Caco-2 (cell line): ENCODE measurements at regions not wholly inside any gene's neighbourhood (a gene's known extent, or its start where the extent isn't known, plus 50 kb on each side); places are given as distances from the start of the nearest gene placed in this dataset.

Experiments
- BruUV-seq: library from RNA; stranded (reverse); fragments of 400-500 nt; replicated peaks from 2 replicates; lab custom pipeline; 2021; lab: Mats Ljungman, UMichigan
- CTCF ChIA-PET: fragments of 300-600 bp; sonication (Branson Sonifier 250); formaldehyde crosslinking; loops from one replicate; lab custom pipeline; 2022; ENCODE audit warnings: antibody characterized with exemption; lab: Charles Lee
- POLR2A ChIA-PET: fragments of 300-600 bp; sonication (Branson Sonifier 250); formaldehyde crosslinking; loops from one replicate; lab custom pipeline; 2022; ENCODE audit warnings: antibody characterized with exemption; lab: Charles Lee
- DNase-seq, 2 experiments: peaks; one replicate each; pipeline versions ENCODE4 v3.0.0 to v3.0.0-alpha.2; 2020 to 2022
- H3K27me3 ChIP-seq: replicated peaks from 2 replicates; pipeline ENCODE4 v1.6.0; 2011; ENCODE audit warnings: low read length; ENCODE audit not compliant: control insufficient read depth, insufficient read depth
- H3K36me3 ChIP-seq: 2 replicates; pipeline ENCODE4 v1.5.1; 2011; ENCODE audit warnings: low read length; ENCODE audit not compliant: control insufficient read depth, insufficient read depth
- H3K4me1 ChIP-seq: fragments of 250-450 bp; sonication (Bioruptor Pico); 2 replicates; pipeline ENCODE4 v1.5.1; 2020; ENCODE audit warnings: mild to moderate bottlenecking
- H3K4me3 ChIP-seq: 2 replicates; pipeline ENCODE4 v1.5.1; 2011; ENCODE audit warnings: low read depth, mild to moderate bottlenecking, control low read depth, low read length
- H3K9me3 ChIP-seq: fragments of 250-450 bp; sonication (Bioruptor Pico); 2 replicates; pipeline ENCODE4 v1.5.1; 2020; ENCODE audit warnings: mild to moderate bottlenecking, moderate library complexity
- H3K27ac Mint-ChIP-seq: one replicate; pipeline ENCODE4 v1.8.0; 2022; ENCODE audit warnings: mixed read lengths; ENCODE audit not compliant: unreplicated experiment
- H3K27me3 Mint-ChIP-seq: one replicate; pipeline ENCODE4 v1.8.0; 2022; ENCODE audit warnings: mixed read lengths; ENCODE audit not compliant: insufficient read depth, unreplicated experiment
- H3K36me3 Mint-ChIP-seq: one replicate; pipeline ENCODE4 v1.8.0; 2022; ENCODE audit warnings: mild to moderate bottlenecking, mixed read lengths; ENCODE audit not compliant: insufficient read depth, unreplicated experiment
- H3K4me1 Mint-ChIP-seq: one replicate; pipeline ENCODE4 v1.8.0; 2022; ENCODE audit warnings: low read depth, mixed read lengths; ENCODE audit not compliant: unreplicated experiment
- H3K4me3 Mint-ChIP-seq: one replicate; pipeline ENCODE4 v1.8.0; 2022; ENCODE audit warnings: mild to moderate bottlenecking, moderate library complexity, mixed read lengths; ENCODE audit not compliant: unreplicated experiment
- H3K9me3 Mint-ChIP-seq: one replicate; pipeline ENCODE4 v1.8.0; 2022; ENCODE audit warnings: mixed read lengths; ENCODE audit not compliant: unreplicated experiment
- CTCF ChIP-seq, 2 experiments: fragments of 200-600 bp in 1 of 2; IDR thresholded peaks; 1 replicate in 1 of 2; 2 replicates in 1 of 2; pipeline versions ENCODE4 v1.5.1 to v1.8.0; 2011 to 2022; ENCODE audit warnings: antibody characterized with exemption in 1 of 2, control low read depth in 1 of 2, inconsistent platforms in 1 of 2, low read depth in 1 of 2, low read length in 1 of 2, mild to moderate bottlenecking in 1 of 2, moderate library complexity in 1 of 2; ENCODE audit not compliant: insufficient read depth in 1 of 2, severe bottlenecking in 1 of 2, unreplicated experiment in 1 of 2
- intact Hi-C: fragments of 100-400 bp; cut with micrococcal nuclease; formaldehyde crosslinking; loops from one replicate; pipeline ENCODE4 v1.10.0; 2022; ENCODE audit not compliant: unreplicated experiment

DNA sequence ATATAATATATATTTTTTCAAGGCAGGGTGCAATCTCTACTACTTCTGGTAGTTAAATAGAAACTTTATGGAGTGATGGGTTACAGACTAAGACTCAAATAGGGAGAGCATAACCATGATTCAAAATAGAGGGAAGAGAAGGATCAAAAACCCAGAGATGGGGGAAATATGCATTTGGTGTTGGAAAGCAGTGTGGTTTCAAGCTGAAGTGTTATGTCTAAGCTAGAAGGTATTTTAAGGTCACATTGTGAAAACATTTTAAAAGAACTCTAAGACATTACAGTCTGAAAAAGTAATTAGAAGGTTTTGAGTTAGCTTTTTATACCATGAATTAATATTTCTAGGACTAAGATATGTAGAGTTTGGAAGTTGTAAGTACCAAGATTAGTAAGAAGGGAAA is 2741.4 kb downstream of the PCDH9 start:
- H3K4me1 ChIP-seq = peaks cover 5% of the 10 kb centered on the region; the same call in 1 of the 2 replicates
- H3K4me3 ChIP-seq = no peak overlapping the region
- TF ChIP-seq CTCF (IDR thresholded peaks at IDR 0.05; ENCODE audit: insufficient read depth in 1 of 2, low read depth in 1 of 2, low read length in 1 of 2, severe bottlenecking in 1 of 2, unreplicated experiment in 1 of 2) = no peak
- ChIA-PET CTCF (no interaction called here), POLR2A (no interaction called here)
- no peaks in the 10 kb centered on the region for H3K36me3 Mint-ChIP-seq
- intact Hi-C loops = no loop called here
- peaks cover 23% of the 10 kb centered on the region for H3K9me3 Mint-ChIP-seq
- no peak for DNase-seq
- no peak overlapping the region for H3K4me3 Mint-ChIP-seq
- H3K4me1 Mint-ChIP-seq = peaks cover 2% of the 10 kb centered on the region
- H3K9me3 ChIP-seq = no peaks in the 10 kb centered on the region
- no peaks in the 10 kb centered on the region for H3K27me3 ChIP-seq
- no peaks in the 10 kb centered on the region for H3K27me3 Mint-ChIP-seq
- no peak overlapping the region for H3K27ac Mint-ChIP-seq
- H3K36me3 ChIP-seq = no peaks in the 10 kb centered on the region
- BruUV-seq = no TSS peak

GRCh38 chr13:64482373-64482772 is 2747.8 kb downstream of the PCDH9 start:
- H3K9me3 ChIP-seq = peaks cover 2% of the 10 kb centered on the region; the same call in 1 of the 2 replicates
- H3K36me3 ChIP-seq = no peaks in the 10 kb centered on the region
- no TSS peak for BruUV-seq
- no peaks in the 10 kb centered on the region for H3K27me3 ChIP-seq
- no peak for TF ChIP-seq CTCF (IDR thresholded peaks at IDR 0.05; ENCODE audit: insufficient read depth in 1 of 2, low read depth in 1 of 2, low read length in 1 of 2, severe bottlenecking in 1 of 2, unreplicated experiment in 1 of 2)
- Mint-ChIP-seq H3K36me3 (no peaks in the 10 kb centered on the region), H3K4me3 (no peak overlapping the region), H3K9me3 (peaks cover 11% of the 10 kb centered on the region), H3K4me1 (peaks cover 41% of the 10 kb centered on the region), H3K27ac (peak overlapping the region; percentile 78), H3K27me3 (no peaks in the 10 kb centered on the region)
- CTCF ChIA-PET = no interaction called here
- intact Hi-C loops = loop anchor here (1.0 to 5.0 kb wide), 4 partner anchors 160 to 367 kb away; no protein-coding TSS in a partner anchor
- peaks cover 42% of the 10 kb centered on the region for H3K4me1 ChIP-seq
- DNase-seq = no peak
- no peak overlapping the region for H3K4me3 ChIP-seq
- POLR2A ChIA-PET = no interaction called here

DNA sequence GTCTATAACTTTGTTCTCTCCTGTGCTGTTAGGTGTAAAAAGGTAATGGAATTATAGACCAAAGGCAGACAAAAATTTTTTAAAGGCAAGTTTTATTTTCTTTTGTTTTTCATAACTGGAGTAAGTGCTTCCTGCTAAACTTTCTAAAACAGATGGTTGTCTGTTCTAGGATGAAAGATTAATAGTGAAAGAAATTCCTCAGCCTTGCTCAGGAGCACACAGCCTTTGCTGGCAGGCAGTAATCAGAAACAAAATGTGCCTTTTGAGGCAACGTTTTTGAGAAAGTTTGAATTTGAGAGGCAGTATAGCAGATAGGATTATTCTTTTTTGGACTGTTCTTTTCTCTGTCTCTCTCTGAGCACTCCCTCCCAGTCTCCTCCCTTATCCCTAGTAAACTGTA is 2749.5 kb downstream of the PCDH9 start:
- no peaks in the 10 kb centered on the region for H3K36me3 Mint-ChIP-seq
- no peak overlapping the region for H3K4me3 ChIP-seq
- ChIA-PET CTCF (no interaction called here), POLR2A (no interaction called here)
- no peak for TF ChIP-seq CTCF (IDR thresholded peaks at IDR 0.05; ENCODE audit: insufficient read depth in 1 of 2, low read depth in 1 of 2, low read length in 1 of 2, severe bottlenecking in 1 of 2, unreplicated experiment in 1 of 2)
- no peaks in the 10 kb centered on the region for H3K27me3 ChIP-seq
- H3K27me3 Mint-ChIP-seq = no peaks in the 10 kb centered on the region
- peak overlapping the region; percentile 78 for H3K27ac Mint-ChIP-seq
- no TSS peak for BruUV-seq
- intact Hi-C loops = loop anchor here (5.0 kb wide), 1 partner anchor 242 kb away; no protein-coding TSS in a partner anchor
- H3K4me1 ChIP-seq = peaks cover 55% of the 10 kb centered on the region
- no peak overlapping the region for H3K4me3 Mint-ChIP-seq
- DNase-seq = no peak
- H3K4me1 Mint-ChIP-seq = peaks cover 55% of the 10 kb centered on the region
- H3K9me3 Mint-ChIP-seq = peaks cover 28% of the 10 kb centered on the region
- H3K9me3 ChIP-seq = peaks cover 13% of the 10 kb centered on the region
- no peaks in the 10 kb centered on the region for H3K36me3 ChIP-seq
